HCT116 (cell line): ENCODE measurements at regions not wholly inside any gene's neighbourhood (a gene's known extent, or its start where the extent isn't known, plus 50 kb on each side); places are given as distances from the start of the nearest gene placed in this dataset.

ENCODE experiments used
- ATAC-seq: fragments of 200-7000 bp; cut with Tn5 transposase; 2 replicates; pipeline ENCODE4 v1.9.1; 2020; ENCODE audit warnings: mild to moderate bottlenecking, moderate library complexity
- BruUV-seq: library from RNA; stranded (reverse); fragments of 400-500 nt; replicated peaks from 2 replicates; lab custom pipeline; 2021; lab: Mats Ljungman, UMichigan
- CTCF ChIA-PET: fragments of 300-600 bp; sonication (Branson Sonifier 250); formaldehyde crosslinking; loops from one replicate; lab custom pipeline; 2021; ENCODE audit warnings: antibody characterized with exemption; lab: Charles Lee
- POLR2A ChIA-PET: fragments of 300-600, 350-600 bp; sonication (Branson Sonifier 250); formaldehyde crosslinking; loops from one replicate; lab custom pipeline; 2021; ENCODE audit warnings: antibody characterized with exemption; lab: Charles Lee
- RAD21 ChIA-PET, 2 experiments: fragments of 300-600 bp; sonication (Branson Sonifier 250); formaldehyde crosslinking; loops; one replicate each; lab custom pipeline; 2023; ENCODE audit warnings: low total read pairs in 2 of 2; ENCODE audit not compliant: uncharacterized antibody in 2 of 2, unreplicated experiment in 2 of 2, low non-redundant PET in 1 of 2; lab: Charles Lee
- DNase-seq: peaks from one replicate; pipeline ENCODE4 v3.0.0-alpha.2; 2010; ENCODE audit warnings: low read depth, low spot score
- H2AFZ ChIP-seq: fragments of 200-600 bp; shearing (Covaris generic), sonication (generic); 2 replicates; pipeline ENCODE4 v1.6.1; 2017; ENCODE audit warnings: low read depth, mixed run types, mixed read lengths, antibody characterized with exemption, low read length; ENCODE audit not compliant: poor library complexity, severe bottlenecking
- H3K27ac ChIP-seq: 2 replicates; pipeline ENCODE4 v1.5.1; 2012; ENCODE audit warnings: low read depth, low read length
- H3K27me3 ChIP-seq: fragments of 200-600 bp; sonication (generic); 2 replicates; pipeline ENCODE4 v1.6.1; 2016; ENCODE audit warnings: mixed run types, low read length, mixed read lengths; ENCODE audit not compliant: insufficient read depth
- H3K36me3 ChIP-seq, 2 experiments: fragments of 200-500 bp in 1 of 2; fragments of 200-600 bp in 1 of 2; sonication (Bioruptor generic) in 1 of 2; sonication (generic) in 1 of 2; 2 replicates each; pipeline versions ENCODE4 v1.5.1 to v1.6.1; 2014 to 2016; ENCODE audit warnings: low read length in 2 of 2, inconsistent platforms in 1 of 2, mixed read lengths in 1 of 2, mixed run types in 1 of 2; ENCODE audit not compliant: insufficient read depth in 2 of 2, control insufficient read depth in 1 of 2
- H3K4me1 ChIP-seq, 2 experiments: fragments of 200-600 bp in 1 of 2; sonication (generic) in 1 of 2; 2 replicates each; pipeline versions ENCODE4 v1.5.1 to v1.6.1; 2012 to 2017; ENCODE audit warnings: low read length in 2 of 2, inconsistent platforms in 1 of 2, mild to moderate bottlenecking in 1 of 2, mixed read lengths in 1 of 2, mixed run types in 1 of 2, moderate library complexity in 1 of 2; ENCODE audit not compliant: insufficient read depth in 2 of 2, control insufficient read depth in 1 of 2
- H3K4me2 ChIP-seq: fragments of 200-600 bp; sonication (generic); 2 replicates; pipeline ENCODE4 v1.6.1; 2017; ENCODE audit warnings: mixed run types, low read length, mixed read lengths
- H3K4me3 ChIP-seq, 2 experiments: fragments of 200-600 bp in 1 of 2; sonication (generic) in 1 of 2; replicated peaks in 1 of 2; 2 replicates each; pipeline ENCODE4 v1.5.1; 2011 to 2016; ENCODE audit warnings: low read length in 2 of 2, control low read depth in 1 of 2, low read depth in 1 of 2, mild to moderate bottlenecking in 1 of 2, mixed read lengths in 1 of 2, mixed run types in 1 of 2
- H3K79me2 ChIP-seq: fragments of 200-600 bp; sonication (generic); 2 replicates; pipeline ENCODE4 v1.6.1; 2017; ENCODE audit warnings: mild to moderate bottlenecking, mixed run types, low read length, moderate library complexity, mixed read lengths; ENCODE audit not compliant: insufficient read depth
- H3K9ac ChIP-seq: fragments of 200-600 bp; sonication (generic); 2 replicates; pipeline ENCODE4 v1.6.1; 2016; ENCODE audit warnings: low read length, mixed read lengths
- H3K9me2 ChIP-seq: fragments of 200-600 bp; sonication (generic), shearing (Covaris generic); 2 replicates; pipeline ENCODE4 v1.6.1; 2017; ENCODE audit warnings: mixed run types, mild to moderate bottlenecking, moderate library complexity; ENCODE audit not compliant: insufficient read depth
- H3K9me3 ChIP-seq, 2 experiments: fragments of 200-500 bp in 1 of 2; fragments of 200-600 bp in 1 of 2; sonication (Bioruptor generic) in 1 of 2; sonication (generic) in 1 of 2; 2 replicates each; pipeline ENCODE4 v1.6.1; 2014 to 2017; ENCODE audit warnings: low read length in 2 of 2, mixed read lengths in 2 of 2, inconsistent platforms in 1 of 2, low read depth in 1 of 2, mild to moderate bottlenecking in 1 of 2, mixed run types in 1 of 2, moderate library complexity in 1 of 2; ENCODE audit not compliant: control insufficient read depth in 1 of 2, insufficient read depth in 1 of 2
- H4K20me1 ChIP-seq: fragments of 200-600 bp; sonication (generic), shearing (Covaris generic); 2 replicates; pipeline ENCODE4 v1.6.1; 2017; ENCODE audit warnings: mixed run types, mild to moderate bottlenecking, moderate library complexity; ENCODE audit not compliant: insufficient read depth
- CBX3 ChIP-seq: IDR thresholded peaks from 2 replicates; pipeline ENCODE4 v1.6.1; 2012; ENCODE audit warnings: low read depth
- CEBPB ChIP-seq: IDR thresholded peaks from 2 replicates; pipeline ENCODE4 v1.6.1; 2012; ENCODE audit warnings: low read depth
- POLR2A ChIP-seq: IDR thresholded peaks from 2 replicates; pipeline ENCODE4 v1.7.0; 2011; ENCODE audit warnings: borderline replicate concordance; ENCODE audit not compliant: insufficient read depth, insufficient read length; ENCODE audit errors: extremely low read depth
- POLR2AphosphoS5 ChIP-seq: IDR thresholded peaks from 2 replicates; pipeline ENCODE4 v1.6.1; 2011; ENCODE audit warnings: mild to moderate bottlenecking, low read depth, low read length, moderate library complexity
- RAD21 ChIP-seq: IDR thresholded peaks from 2 replicates; pipeline ENCODE4 v1.6.1; 2012; ENCODE audit warnings: low read depth, mild to moderate bottlenecking
- REST ChIP-seq: IDR thresholded peaks from 2 replicates; pipeline ENCODE4 v1.6.1; 2012; ENCODE audit warnings: low read depth
- SP1 ChIP-seq: IDR thresholded peaks from 2 replicates; pipeline ENCODE4 v1.6.1; 2012; ENCODE audit warnings: low read depth
- SRF ChIP-seq: IDR thresholded peaks from 2 replicates; pipeline ENCODE4 v1.6.1; 2012; ENCODE audit warnings: low read depth
- YY1 ChIP-seq: IDR thresholded peaks from 2 replicates; pipeline ENCODE4 v1.6.1; 2011; ENCODE audit warnings: low read length, low read depth, moderate library complexity, mild to moderate bottlenecking; ENCODE audit not compliant: insufficient replicate concordance; ENCODE audit errors: extremely low read depth
- ZFX ChIP-seq: fragments of 450-650 bp; IDR thresholded peaks from 2 replicates; pipeline ENCODE4 v1.6.1; 2017
- ZNF274 ChIP-seq: fragments of 200-500 bp; sonication (Bioruptor generic); IDR thresholded peaks from 2 replicates; pipeline ENCODE4 v1.6.1; 2014; ENCODE audit warnings: mild to moderate bottlenecking, low read depth, low read length, inconsistent platforms
- intact Hi-C: fragments of 100-400 bp; cut with micrococcal nuclease; formaldehyde crosslinking; loops from 2 replicates; pipeline ENCODE4 v1.10.0; 2022
- TF ChIP-seq, protein P1 (sequence below), 3 experiments: fragments of 200-600 bp in 1 of 3; sonication (generic) in 1 of 3; IDR thresholded peaks in 2 of 3; conservative IDR thresholded peaks in 1 of 3; 2 replicates each; pipeline ENCODE4 v1.5.1; 2012 to 2017; ENCODE audit warnings: low read depth in 2 of 3, low read length in 2 of 3, antibody characterized with exemption in 1 of 3, borderline replicate concordance in 1 of 3, control low read depth in 1 of 3, mild to moderate bottlenecking in 1 of 3, mixed read lengths in 1 of 3, mixed run types in 1 of 3, moderate library complexity in 1 of 3; ENCODE audit not compliant: insufficient read depth in 1 of 3
- TF ChIP-seq, protein P2 (sequence below): IDR thresholded peaks from 2 replicates; pipeline ENCODE4 v1.6.1; 2011; ENCODE audit warnings: mild to moderate bottlenecking, low read length, moderate library complexity; ENCODE audit not compliant: insufficient replicate concordance; ENCODE audit errors: extremely low read depth

DNA sequence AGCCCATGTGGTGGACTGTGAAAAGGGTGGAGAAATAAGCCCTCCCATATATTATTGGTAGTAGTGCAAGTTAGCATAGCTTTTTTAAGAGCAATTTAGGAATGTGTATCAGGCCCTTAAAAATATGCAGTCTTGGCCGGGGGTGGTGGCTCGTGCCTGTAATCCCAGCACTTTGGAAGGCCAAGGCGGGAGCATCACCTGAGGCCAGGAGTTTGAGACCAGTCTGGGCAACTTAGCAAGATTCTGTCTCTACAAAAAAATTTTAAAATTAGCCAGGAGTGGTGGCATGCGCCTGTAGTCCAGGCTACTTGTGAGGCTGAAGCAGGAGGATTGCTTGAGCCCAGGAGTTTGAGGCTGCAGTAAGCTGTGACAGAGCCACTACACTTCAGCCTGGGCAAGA, 64.2 kb upstream of the BCAT1 start:
- H3K9me2 ChIP-seq, result no peaks in the 10 kb centered on the region
- RAD21 ChIA-PET, result no interaction called here
- H3K36me3 ChIP-seq, result no peaks in the 10 kb centered on the region
- BruUV-seq, result no TSS peak
- DNase-seq (no peak), ATAC-seq (no peak)
- H3K27ac ChIP-seq, result no peak overlapping the region
- CTCF ChIA-PET, result no interaction called here
- POLR2A ChIA-PET, result no interaction called here
- TF ChIP-seq SRF (no peak), POLR2AphosphoS5 (no peak), ZNF274 (no peak), CBX3 (no peak), POLR2A (no peak), YY1 (no peak), SP1 (no peak), RAD21 (no peak)
- TF ChIP-seq, protein P1, sequence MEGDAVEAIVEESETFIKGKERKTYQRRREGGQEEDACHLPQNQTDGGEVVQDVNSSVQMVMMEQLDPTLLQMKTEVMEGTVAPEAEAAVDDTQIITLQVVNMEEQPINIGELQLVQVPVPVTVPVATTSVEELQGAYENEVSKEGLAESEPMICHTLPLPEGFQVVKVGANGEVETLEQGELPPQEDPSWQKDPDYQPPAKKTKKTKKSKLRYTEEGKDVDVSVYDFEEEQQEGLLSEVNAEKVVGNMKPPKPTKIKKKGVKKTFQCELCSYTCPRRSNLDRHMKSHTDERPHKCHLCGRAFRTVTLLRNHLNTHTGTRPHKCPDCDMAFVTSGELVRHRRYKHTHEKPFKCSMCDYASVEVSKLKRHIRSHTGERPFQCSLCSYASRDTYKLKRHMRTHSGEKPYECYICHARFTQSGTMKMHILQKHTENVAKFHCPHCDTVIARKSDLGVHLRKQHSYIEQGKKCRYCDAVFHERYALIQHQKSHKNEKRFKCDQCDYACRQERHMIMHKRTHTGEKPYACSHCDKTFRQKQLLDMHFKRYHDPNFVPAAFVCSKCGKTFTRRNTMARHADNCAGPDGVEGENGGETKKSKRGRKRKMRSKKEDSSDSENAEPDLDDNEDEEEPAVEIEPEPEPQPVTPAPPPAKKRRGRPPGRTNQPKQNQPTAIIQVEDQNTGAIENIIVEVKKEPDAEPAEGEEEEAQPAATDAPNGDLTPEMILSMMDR (IDR thresholded peaks at IDR 0.05 in 2 of 3, conservative IDR thresholded peaks at IDR 0.05 in 1 of 3; ENCODE audit: borderline replicate concordance in 1 of 3, insufficient read depth in 1 of 3, low read depth in 2 of 3, low read length in 2 of 3), result no peak
- H3K9ac ChIP-seq, result no peak overlapping the region
- no peaks in the 10 kb centered on the region for H3K9me3 ChIP-seq
- no peak overlapping the region for H3K4me2 ChIP-seq
- no peaks in the 10 kb centered on the region for H3K79me2 ChIP-seq
- H4K20me1 ChIP-seq, result no peaks in the 10 kb centered on the region
- H3K4me1 ChIP-seq, result no peaks in the 10 kb centered on the region; a peak in 1 of 4 replicates
- no peaks in the 10 kb centered on the region for H3K27me3 ChIP-seq
- H3K4me3 ChIP-seq, result no peak overlapping the region
- H2AFZ ChIP-seq, result no peak overlapping the region
- intact Hi-C loops, result no loop called here

DNA sequence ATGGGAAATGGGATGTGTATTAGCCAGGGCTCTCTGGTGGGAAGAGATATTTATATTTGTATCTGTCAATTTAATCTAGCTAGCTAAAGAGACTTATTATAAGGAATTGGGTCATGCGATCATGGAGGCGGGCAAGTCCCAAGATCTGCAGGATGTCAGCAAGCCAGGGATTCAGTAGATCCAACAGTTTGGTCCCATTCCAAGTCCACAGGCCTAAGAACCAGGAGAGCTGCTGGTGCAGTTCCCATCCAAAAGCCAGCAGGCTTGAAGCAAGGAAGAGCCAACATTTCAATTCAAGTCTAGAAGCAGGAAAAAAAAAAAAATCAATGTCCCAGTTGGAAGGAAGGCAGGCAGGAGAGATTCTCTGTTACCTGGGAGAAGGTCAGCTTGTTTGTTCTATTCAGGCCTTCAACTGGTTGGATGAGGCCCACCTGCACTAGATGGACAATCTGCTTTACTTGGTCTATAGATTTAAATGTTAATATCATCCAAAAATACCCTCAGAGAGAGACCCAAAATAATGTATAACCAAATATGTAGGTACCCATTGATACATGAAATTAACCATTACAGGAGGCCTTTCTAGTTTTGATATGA, 60.7 kb upstream of the BCAT1 start:
- Histone ChIP-seq H3K4me1 (no peaks in the 10 kb centered on the region), H3K27me3 (no peaks in the 10 kb centered on the region), H3K9ac (no peak overlapping the region), H3K79me2 (no peaks in the 10 kb centered on the region), H4K20me1 (no peaks in the 10 kb centered on the region), H3K27ac (no peak overlapping the region), H3K4me2 (no peak overlapping the region), H3K36me3 (no peaks in the 10 kb centered on the region), H3K4me3 (no peak overlapping the region), H3K9me2 (no peaks in the 10 kb centered on the region), H3K9me3 (no peaks in the 10 kb centered on the region), H2AFZ (no peak overlapping the region)
- ChIA-PET CTCF (interaction anchor here (0.5 to 0.6 kb wide), 2 partner anchors 18 to 123 kb away, joined by 3 to 4 read pairs; no protein-coding TSS in a partner anchor), RAD21 (no interaction called here), POLR2A (no interaction called here)
- BruUV-seq, result no TSS peak
- intact Hi-C loops, result no loop called here
- ATAC-seq, result no peak
- DNase-seq, result no peak
- no peak for TF ChIP-seq CBX3
- no peak for TF ChIP-seq POLR2AphosphoS5
- TF ChIP-seq CEBPB, result no peak
- TF ChIP-seq ZFX, result no peak
- TF ChIP-seq, protein P2, sequence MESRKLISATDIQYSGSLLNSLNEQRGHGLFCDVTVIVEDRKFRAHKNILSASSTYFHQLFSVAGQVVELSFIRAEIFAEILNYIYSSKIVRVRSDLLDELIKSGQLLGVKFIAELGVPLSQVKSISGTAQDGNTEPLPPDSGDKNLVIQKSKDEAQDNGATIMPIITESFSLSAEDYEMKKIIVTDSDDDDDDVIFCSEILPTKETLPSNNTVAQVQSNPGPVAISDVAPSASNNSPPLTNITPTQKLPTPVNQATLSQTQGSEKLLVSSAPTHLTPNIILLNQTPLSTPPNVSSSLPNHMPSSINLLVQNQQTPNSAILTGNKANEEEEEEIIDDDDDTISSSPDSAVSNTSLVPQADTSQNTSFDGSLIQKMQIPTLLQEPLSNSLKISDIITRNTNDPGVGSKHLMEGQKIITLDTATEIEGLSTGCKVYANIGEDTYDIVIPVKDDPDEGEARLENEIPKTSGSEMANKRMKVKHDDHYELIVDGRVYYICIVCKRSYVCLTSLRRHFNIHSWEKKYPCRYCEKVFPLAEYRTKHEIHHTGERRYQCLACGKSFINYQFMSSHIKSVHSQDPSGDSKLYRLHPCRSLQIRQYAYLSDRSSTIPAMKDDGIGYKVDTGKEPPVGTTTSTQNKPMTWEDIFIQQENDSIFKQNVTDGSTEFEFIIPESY, result no peak
- TF ChIP-seq POLR2A, result no peak
- TF ChIP-seq REST, result no peak
